ENCODE measurements at regions not wholly inside any gene's neighbourhood (a gene's known extent, or its start where the extent isn't known, plus 50 kb on each side); places are given as distances from the start of the nearest gene placed in this dataset.
A peak's percentile ranks its signal among the peaks of the same experiment; 100 is the strongest.

DNA sequence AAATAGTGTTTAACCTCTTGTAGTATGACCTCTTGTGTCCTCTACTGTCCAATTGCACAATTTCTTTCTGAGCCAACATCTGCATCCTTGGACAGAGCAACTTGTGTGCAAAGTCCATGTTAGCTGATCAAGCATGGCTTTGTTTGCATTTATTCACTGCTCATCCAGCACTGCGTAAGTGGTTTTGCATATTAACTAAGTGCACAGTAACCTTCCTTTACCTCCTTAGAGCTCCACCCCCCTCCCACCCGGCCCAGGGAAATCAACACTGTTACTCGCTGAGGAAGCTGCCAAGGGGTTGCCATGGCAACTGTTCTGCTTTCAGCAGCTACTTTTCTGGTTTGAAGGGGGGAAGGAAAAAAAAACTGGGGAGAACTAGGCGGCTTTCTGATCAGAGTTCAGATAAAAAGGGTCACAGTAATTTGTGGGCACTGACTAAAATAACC lies 153.5 kb upstream of the KLF12 start:
- Histone ChIP-seq H3K4me3 (peak overlapping the region; percentile 8 to 28 (median 18)), H3K27me3 (no peaks in the 10 kb centered on the region), H3K27ac (no peak overlapping the region), H3K9me3 (no peaks in the 10 kb centered on the region), H3K4me1 (peaks cover 34 to 43% of the 10 kb centered on the region in 2 donors), H3K36me3 (no peaks in the 10 kb centered on the region)
- intact Hi-C loops (cut with DNase I; ENCODE audit: low total_unique reads): loop anchor here (1.0 to 5.0 kb wide), 4 partner anchors 153 to 531 kb away; partner anchors contain the start of gene KLF12
- DNase-seq (peak; percentile 26 to 43), ATAC-seq (no peak)
- in situ Hi-C loops (cut with MboI; ENCODE audit: low sequenced_read_pairs in 4 of 4): loop anchor here in 2 of 4 donors (25.0 kb wide), 1 partner anchor 450 kb away; no protein-coding TSS in a partner anchor
- no peak for TF ChIP-seq CTCF (IDR thresholded peaks at IDR 0.05 in 4 of 5, conservative IDR thresholded peaks at IDR 0.05 in 1 of 5)
- TF ChIP-seq POLR2A (IDR thresholded peaks at IDR 0.05): no peak

DNA sequence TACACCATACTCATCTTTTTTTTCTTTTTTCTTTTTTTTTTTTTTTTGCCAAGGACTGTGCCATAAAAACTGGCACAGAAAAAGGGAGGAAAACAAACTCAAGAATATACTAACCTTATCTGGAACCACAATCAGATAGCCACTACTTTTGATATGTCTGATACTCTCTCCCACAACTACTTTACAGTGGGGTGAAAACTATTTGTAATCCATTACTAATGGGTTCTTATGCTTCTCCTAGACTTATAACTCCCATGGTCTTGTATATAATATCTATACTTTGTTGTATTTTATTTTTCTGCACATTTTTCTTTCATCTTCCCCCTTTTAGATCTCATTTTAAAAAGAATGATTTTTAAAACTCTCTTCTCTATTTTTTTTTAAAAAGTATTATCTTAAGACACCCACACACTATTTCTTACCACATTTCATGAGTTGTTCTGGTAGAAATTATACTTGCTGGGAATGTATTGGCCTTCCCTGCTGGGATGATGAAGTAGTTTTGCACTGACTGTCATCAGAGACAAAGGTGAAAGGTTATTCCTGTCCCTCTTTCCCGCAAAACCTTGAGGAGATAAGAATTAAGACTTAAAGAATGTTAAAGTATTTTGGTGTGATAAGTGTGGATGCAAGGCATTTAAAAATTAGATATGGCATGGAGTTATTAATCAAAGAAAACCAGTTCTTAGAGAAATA lies 146.7 kb upstream of the KLF12 start:
- Histone ChIP-seq H3K4me3 (no peak overlapping the region), H3K27me3 (no peaks in the 10 kb centered on the region), H3K4me1 (peaks cover 0 to 8% of the 10 kb centered on the region in 2 donors), H3K36me3 (no peaks in the 10 kb centered on the region), H3K9me3 (no peaks in the 10 kb centered on the region), H3K27ac (no peak overlapping the region)
- in situ Hi-C loops (cut with MboI; ENCODE audit: low sequenced_read_pairs in 4 of 4) (loop anchor here in 2 of 4 donors (25.0 kb wide), 1 partner anchor 444 kb away; no protein-coding TSS in a partner anchor), intact Hi-C loops (cut with DNase I; ENCODE audit: low total_unique reads) (no loop called here)
- DNase-seq (no peak), ATAC-seq (no peak)
- TF ChIP-seq POLR2A (IDR thresholded peaks at IDR 0.05) (no peak), CTCF (IDR thresholded peaks at IDR 0.05 in 4 of 5, conservative IDR thresholded peaks at IDR 0.05 in 1 of 5) (no peak)

GRCh38 chr13:74280093-74280794 lies 146.0 kb upstream of the KLF12 start:
- no peak overlapping the region for H3K4me3 ChIP-seq
- H3K27ac ChIP-seq: no peak overlapping the region
- H3K36me3 ChIP-seq: no peaks in the 10 kb centered on the region
- no peaks in the 10 kb centered on the region for H3K9me3 ChIP-seq
- peaks cover 0 to 8% of the 10 kb centered on the region in 2 donors for H3K4me1 ChIP-seq
- no peak for DNase-seq
- ATAC-seq: peak in 1 of 2 donors; percentile 62
- TF ChIP-seq CTCF (IDR thresholded peaks at IDR 0.05 in 4 of 5, conservative IDR thresholded peaks at IDR 0.05 in 1 of 5): no peak
- no peak for TF ChIP-seq POLR2A (IDR thresholded peaks at IDR 0.05)
- in situ Hi-C loops (cut with MboI; ENCODE audit: low sequenced_read_pairs in 4 of 4) (loop anchor here in 2 of 4 donors (25.0 kb wide), 1 partner anchor 443 kb away; no protein-coding TSS in a partner anchor), intact Hi-C loops (cut with DNase I; ENCODE audit: low total_unique reads) (no loop called here)
- H3K27me3 ChIP-seq: no peaks in the 10 kb centered on the region

DNA sequence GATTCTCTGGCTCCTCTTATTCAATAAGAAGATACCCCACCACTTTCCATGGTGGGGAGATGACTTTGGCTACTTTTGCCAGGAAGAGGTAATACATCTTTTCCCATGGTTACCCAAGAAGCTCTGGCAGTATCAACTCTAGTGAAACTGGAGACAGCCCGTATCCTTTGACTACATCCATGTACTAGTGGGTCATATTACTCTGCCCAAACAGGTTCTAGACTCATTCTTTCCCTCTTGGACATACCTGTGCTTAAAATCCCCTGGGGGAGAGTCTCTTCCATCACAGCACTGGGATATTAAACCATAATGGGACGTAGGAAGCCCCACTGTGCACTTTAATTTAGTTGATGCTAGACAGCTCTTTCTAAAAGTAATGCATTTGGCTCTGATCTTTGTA lies 144.7 kb upstream of the KLF12 start:
- ATAC-seq (no peak), DNase-seq (no peak)
- H3K4me3 ChIP-seq: no peak overlapping the region
- intact Hi-C loops (cut with DNase I; ENCODE audit: low total_unique reads): no loop called here
- H3K9me3 ChIP-seq: no peaks in the 10 kb centered on the region
- in situ Hi-C loops (cut with MboI; ENCODE audit: low sequenced_read_pairs in 4 of 4): loop anchor here in 2 of 4 donors (25.0 kb wide), 1 partner anchor 442 kb away; no protein-coding TSS in a partner anchor
- H3K27ac ChIP-seq: no peak overlapping the region
- H3K27me3 ChIP-seq: no peaks in the 10 kb centered on the region
- no peaks in the 10 kb centered on the region for H3K36me3 ChIP-seq
- peaks cover 0 to 11% of the 10 kb centered on the region in 2 donors for H3K4me1 ChIP-seq
- TF ChIP-seq CTCF (IDR thresholded peaks at IDR 0.05 in 4 of 5, conservative IDR thresholded peaks at IDR 0.05 in 1 of 5) (no peak), POLR2A (IDR thresholded peaks at IDR 0.05) (no peak)

Data from gastrocnemius medialis (tissue), 4 donors.